ENCODE measurements at regions not wholly inside any gene's neighbourhood (a gene's known extent, or its start where the extent isn't known, plus 50 kb on each side); places are given as distances from the start of the nearest gene placed in this dataset.

DNA sequence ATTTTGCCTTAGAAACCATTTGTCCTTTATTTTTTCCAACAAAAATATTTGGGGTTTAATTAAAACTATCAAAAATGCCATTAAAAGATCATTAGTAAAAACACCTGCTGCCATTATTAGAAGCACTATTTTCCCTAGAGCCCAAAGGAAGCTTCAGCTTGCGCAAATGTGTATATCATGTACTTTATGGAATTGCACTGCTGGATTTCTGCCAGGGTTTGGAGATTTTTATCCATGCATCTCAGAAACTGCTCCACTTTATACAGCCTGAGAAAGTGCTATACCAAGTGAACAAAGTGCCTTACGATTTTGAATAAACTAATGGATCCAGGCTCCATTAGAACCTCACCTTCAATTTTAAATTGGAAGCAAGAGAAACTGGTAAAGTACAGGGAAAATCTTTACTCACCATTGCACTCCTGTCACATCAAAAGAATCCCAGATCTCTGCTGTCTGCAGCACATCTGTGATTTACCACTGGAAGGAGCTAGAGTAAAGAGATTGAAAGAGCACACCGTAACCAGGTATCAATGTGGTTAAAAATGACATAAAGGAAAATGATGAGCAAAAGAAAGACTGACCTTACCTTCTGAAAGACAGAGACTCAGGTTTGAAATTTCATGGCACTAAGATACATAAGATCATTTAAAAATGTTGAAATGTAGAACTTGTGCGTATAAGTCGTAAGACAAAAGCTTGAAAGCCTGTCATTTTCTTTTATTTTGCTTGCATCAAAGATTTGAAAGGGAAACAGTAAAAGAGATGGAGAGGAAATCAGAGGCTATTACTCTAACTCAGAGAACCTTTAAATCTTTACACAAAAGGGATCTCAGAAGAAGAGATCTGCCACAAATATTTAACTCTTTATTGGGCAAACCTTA, 678.1 kb upstream of the GOT2 start:
- no peaks in the 10 kb centered on the region for H3K36me3 Mint-ChIP-seq (ENCODE audit: low read depth)
- no peak for ATAC-seq (ENCODE audit: low read depth)
- no peaks in the 10 kb centered on the region for H3K9me3 Mint-ChIP-seq
- intact Hi-C loops (cut with micrococcal nuclease): no loop called here
- POLR2A ChIA-PET: no interaction called here
- no peak overlapping the region for H3K4me3 Mint-ChIP-seq
- no peaks in the 10 kb centered on the region for H3K4me1 Mint-ChIP-seq
- TF ChIP-seq, protein P1, sequence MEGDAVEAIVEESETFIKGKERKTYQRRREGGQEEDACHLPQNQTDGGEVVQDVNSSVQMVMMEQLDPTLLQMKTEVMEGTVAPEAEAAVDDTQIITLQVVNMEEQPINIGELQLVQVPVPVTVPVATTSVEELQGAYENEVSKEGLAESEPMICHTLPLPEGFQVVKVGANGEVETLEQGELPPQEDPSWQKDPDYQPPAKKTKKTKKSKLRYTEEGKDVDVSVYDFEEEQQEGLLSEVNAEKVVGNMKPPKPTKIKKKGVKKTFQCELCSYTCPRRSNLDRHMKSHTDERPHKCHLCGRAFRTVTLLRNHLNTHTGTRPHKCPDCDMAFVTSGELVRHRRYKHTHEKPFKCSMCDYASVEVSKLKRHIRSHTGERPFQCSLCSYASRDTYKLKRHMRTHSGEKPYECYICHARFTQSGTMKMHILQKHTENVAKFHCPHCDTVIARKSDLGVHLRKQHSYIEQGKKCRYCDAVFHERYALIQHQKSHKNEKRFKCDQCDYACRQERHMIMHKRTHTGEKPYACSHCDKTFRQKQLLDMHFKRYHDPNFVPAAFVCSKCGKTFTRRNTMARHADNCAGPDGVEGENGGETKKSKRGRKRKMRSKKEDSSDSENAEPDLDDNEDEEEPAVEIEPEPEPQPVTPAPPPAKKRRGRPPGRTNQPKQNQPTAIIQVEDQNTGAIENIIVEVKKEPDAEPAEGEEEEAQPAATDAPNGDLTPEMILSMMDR (IDR thresholded peaks at IDR 0.05): no peak
- no peaks in the 10 kb centered on the region for H3K27me3 Mint-ChIP-seq
- DNase-seq: no peak
- no peak overlapping the region for H3K27ac Mint-ChIP-seq
- CTCF ChIA-PET: no interaction called here

DNA sequence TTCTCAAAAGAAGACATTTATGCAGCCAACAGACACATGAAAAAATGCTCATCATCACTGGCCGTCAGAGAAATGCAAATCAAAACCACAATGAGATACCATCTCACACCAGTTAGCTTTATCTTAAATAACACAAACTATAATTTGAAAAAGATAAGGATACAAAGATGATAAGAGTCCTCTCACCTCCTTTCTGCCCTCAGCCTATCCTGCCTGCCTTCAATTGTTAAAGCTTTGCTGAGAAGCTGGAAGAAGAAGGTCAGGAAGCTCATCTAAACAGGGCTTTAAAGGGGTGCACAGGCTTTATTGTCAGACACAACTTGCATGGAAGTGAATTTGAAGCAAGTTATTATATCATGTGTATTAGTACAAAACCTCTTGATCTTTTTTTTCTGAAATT, 676.3 kb upstream of the GOT2 start:
- POLR2A ChIA-PET: no interaction called here
- H3K4me1 Mint-ChIP-seq: no peaks in the 10 kb centered on the region

DNA sequence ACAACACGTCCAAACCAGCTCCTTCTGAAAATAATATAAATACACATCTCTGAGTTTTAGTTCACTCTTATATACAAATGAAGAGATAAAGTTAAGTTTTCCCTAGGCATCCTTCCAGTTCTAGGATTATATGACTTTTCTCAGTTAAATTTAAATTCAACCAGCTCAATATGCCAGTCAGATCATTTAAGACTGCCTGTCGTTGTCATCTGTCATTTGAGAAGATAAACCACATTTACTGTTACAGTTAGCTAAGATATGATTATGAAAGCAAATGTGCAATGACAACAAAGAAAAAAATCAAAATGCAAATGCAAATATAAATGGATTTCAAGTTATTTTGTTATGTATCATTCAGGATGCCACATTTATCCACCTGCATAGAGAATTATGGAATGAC, 671.7 kb upstream of the GOT2 start:
- intact Hi-C loops (cut with micrococcal nuclease): no loop called here
- H3K4me1 Mint-ChIP-seq: no peaks in the 10 kb centered on the region
- TF ChIP-seq, protein P1 (IDR thresholded peaks at IDR 0.05): no peak

More for the DNA sequence above, 676.3 kb upstream of the GOT2 start:
- Mint-ChIP-seq H3K9me3 (no peaks in the 10 kb centered on the region), H3K27ac (no peak overlapping the region), H3K4me3 (no peak overlapping the region), H3K27me3 (no peaks in the 10 kb centered on the region), H3K36me3 (ENCODE audit: low read depth) (no peaks in the 10 kb centered on the region)
- intact Hi-C loops (cut with micrococcal nuclease): no loop called here
- TF ChIP-seq, protein P1 (IDR thresholded peaks at IDR 0.05): no peak
- CTCF ChIA-PET: no interaction called here
- ATAC-seq (ENCODE audit: low read depth) (no peak), DNase-seq (no peak)

DNA sequence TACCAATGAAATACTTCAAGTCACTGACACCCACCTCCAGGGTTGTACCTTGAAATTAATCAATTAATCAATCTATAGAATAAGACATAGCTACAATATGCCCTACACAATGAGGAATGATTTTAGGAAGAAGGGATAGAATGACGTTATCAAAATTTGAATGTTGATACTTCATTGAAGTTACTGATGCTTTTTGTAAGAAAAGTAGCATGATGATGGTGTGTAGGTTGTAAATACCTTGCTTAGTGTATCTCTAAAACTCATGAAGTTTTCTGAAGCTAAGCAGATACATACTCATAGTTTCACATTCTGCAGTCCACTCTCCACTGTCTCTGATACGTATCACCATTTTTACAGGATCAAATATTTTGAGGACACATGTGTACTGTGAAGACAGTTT, 670.4 kb upstream of the GOT2 start:
- TF ChIP-seq, protein P1 (IDR thresholded peaks at IDR 0.05): no peak
- Mint-ChIP-seq H3K36me3 (ENCODE audit: low read depth) (no peaks in the 10 kb centered on the region), H3K4me1 (no peaks in the 10 kb centered on the region), H3K27ac (no peak overlapping the region), H3K4me3 (no peak overlapping the region), H3K27me3 (no peaks in the 10 kb centered on the region), H3K9me3 (peaks cover 4% of the 10 kb centered on the region)
- DNase-seq: no peak
- intact Hi-C loops (cut with micrococcal nuclease): no loop called here
- no peak for ATAC-seq (ENCODE audit: low read depth)
- ChIA-PET POLR2A (no interaction called here), CTCF (no interaction called here)

More for the DNA sequence above, 671.7 kb upstream of the GOT2 start:
- DNase-seq: no peak
- POLR2A ChIA-PET: no interaction called here
- no peak for ATAC-seq (ENCODE audit: low read depth)
- Mint-ChIP-seq H3K27me3 (no peaks in the 10 kb centered on the region), H3K4me3 (no peak overlapping the region), H3K9me3 (peaks cover 4% of the 10 kb centered on the region), H3K36me3 (ENCODE audit: low read depth) (no peaks in the 10 kb centered on the region), H3K27ac (no peak overlapping the region)
- CTCF ChIA-PET: no interaction called here

DNA sequence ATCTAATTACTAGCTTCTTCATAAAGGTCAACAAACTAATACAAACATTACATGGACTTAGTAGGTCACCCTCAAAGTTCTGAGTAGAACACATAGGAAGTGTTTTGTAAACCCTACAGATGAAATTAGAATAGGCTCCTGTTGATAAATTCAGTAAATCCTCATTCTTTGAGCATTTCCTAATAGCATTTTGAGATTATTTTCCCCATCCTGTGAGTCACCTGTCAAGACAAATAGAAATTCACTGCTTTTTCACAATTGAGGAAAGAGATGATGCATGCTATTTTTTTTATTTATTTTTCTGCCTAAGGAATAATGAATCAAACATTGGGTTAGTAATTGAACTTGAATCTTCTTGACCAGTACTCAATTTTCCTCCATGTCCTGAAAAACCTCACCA, 666.7 kb upstream of the GOT2 start:
- ChIA-PET CTCF (no interaction called here), POLR2A (no interaction called here)
- no peak overlapping the region for H3K4me3 Mint-ChIP-seq
- H3K9me3 Mint-ChIP-seq: peaks cover 8% of the 10 kb centered on the region
- H3K27me3 Mint-ChIP-seq: no peaks in the 10 kb centered on the region
- intact Hi-C loops (cut with micrococcal nuclease): no loop called here
- ATAC-seq (ENCODE audit: low read depth) (no peak), DNase-seq (no peak)
- H3K27ac Mint-ChIP-seq: no peak overlapping the region
- TF ChIP-seq, protein P1 (IDR thresholded peaks at IDR 0.05): no peak
- H3K4me1 Mint-ChIP-seq: no peaks in the 10 kb centered on the region
- no peaks in the 10 kb centered on the region for H3K36me3 Mint-ChIP-seq (ENCODE audit: low read depth)
